COLO668 (cell line): ENCODE measurements at regions not wholly inside any gene's neighbourhood (a gene's known extent, or its start where the extent isn't known, plus 50 kb on each side); places are given as distances from the start of the nearest gene placed in this dataset.

Source experiments
- DNase-seq: peaks from one replicate; lab custom pipeline; 2025; ENCODE audit not compliant: unreplicated experiment; lab: John Stamatoyannopoulos, UW

GRCh38 chr13:37241786-37242185, 136.3 kb upstream of the CSNK1A1L start:
- DNase-seq = no peak

GRCh38 chr13:37230346-37230745, 124.9 kb upstream of the CSNK1A1L start:
- DNase-seq = no peak

- no peak for DNase-seq
Measured at GRCh38 chr13:37229931-37230330, 124.5 kb upstream of the CSNK1A1L start.

GRCh38 chr13:37226971-37227370, 121.5 kb upstream of the CSNK1A1L start:
- DNase-seq = no peak

GRCh38 chr13:37225414-37226070, 120.1 kb upstream of the CSNK1A1L start:
- DNase-seq = no peak

- DNase-seq = no peak
Measured at GRCh38 chr13:37216331-37216730, 110.9 kb upstream of the CSNK1A1L start.

- DNase-seq = no peak
Measured at GRCh38 chr13:37212826-37213225, 107.4 kb upstream of the CSNK1A1L start.

GRCh38 chr13:37211487-37211886, 106.0 kb upstream of the CSNK1A1L start:
- no peak for DNase-seq

GRCh38 chr13:37209621-37210580, 104.4 kb upstream of the CSNK1A1L start:
- no peak for DNase-seq

- DNase-seq = no peak
Measured at GRCh38 chr13:37207691-37208451, 102.4 kb upstream of the CSNK1A1L start.

GRCh38 chr13:37202264-37202663, 96.8 kb upstream of the CSNK1A1L start:
- DNase-seq = no peak

- no peak for DNase-seq
Measured at GRCh38 chr13:37201081-37201480, 95.6 kb upstream of the CSNK1A1L start.

GRCh38 chr13:37198629-37199028, 93.2 kb upstream of the CSNK1A1L start:
- no peak for DNase-seq

- DNase-seq = no peak
Measured at GRCh38 chr13:37195621-37196020, 90.2 kb upstream of the CSNK1A1L start.

GRCh38 chr13:37194428-37194861, 89.0 kb upstream of the CSNK1A1L start:
- no peak for DNase-seq

- no peak for DNase-seq
Measured at GRCh38 chr13:37192956-37193355, 87.5 kb upstream of the CSNK1A1L start.

GRCh38 chr13:37187621-37188020, 82.2 kb upstream of the CSNK1A1L start:
- no peak for DNase-seq

GRCh38 chr13:37187105-37187504, 81.6 kb upstream of the CSNK1A1L start:
- DNase-seq = no peak

GRCh38 chr13:37181620-37182019, 76.2 kb upstream of the CSNK1A1L start:
- DNase-seq = no peak

GRCh38 chr13:37179645-37180044, 74.2 kb upstream of the CSNK1A1L start:
- no peak for DNase-seq

GRCh38 chr13:37177125-37177524, 71.7 kb upstream of the CSNK1A1L start:
- DNase-seq = no peak
